Liver (tissue), 3 donors: ENCODE measurements at regions not wholly inside any gene's neighbourhood (a gene's known extent, or its start where the extent isn't known, plus 50 kb on each side); places are given as distances from the start of the nearest gene placed in this dataset.

Experiments used
- ATF3 ChIP-seq: IDR thresholded peaks from 2 replicates; pipeline ENCODE4 v1.6.1; 2016; ENCODE audit warnings: antibody characterized with exemption
- CTCF ChIP-seq: fragments of 150-350 bp; IDR thresholded peaks from 2 replicates; pipeline ENCODE4 v1.5.1; 2017; ENCODE audit warnings: improper control_type of control experiment, low read depth, low read length; ENCODE audit not compliant: missing input control
- FOXA1 ChIP-seq: IDR thresholded peaks from 2 replicates; pipeline ENCODE4 v1.6.1; 2016; ENCODE audit warnings: antibody characterized with exemption
- GABPA ChIP-seq, 2 donors: IDR thresholded peaks in 1 of 2; conservative IDR thresholded peaks in 1 of 2; 2 replicates each; pipeline ENCODE4 v1.6.1; 2016; ENCODE audit warnings: antibody characterized with exemption in 2 of 2, mild to moderate bottlenecking in 1 of 2, moderate library complexity in 1 of 2
- HNF4G ChIP-seq: IDR thresholded peaks from 2 replicates; pipeline ENCODE4 v1.6.1; 2016; ENCODE audit warnings: antibody characterized with exemption
- MAX ChIP-seq: IDR thresholded peaks from 2 replicates; pipeline ENCODE4 v1.6.1; 2016; ENCODE audit warnings: antibody characterized with exemption
- RAD21 ChIP-seq, 2 donors: IDR thresholded peaks; 2 replicates each; pipeline ENCODE4 v1.6.1; 2016; ENCODE audit warnings: antibody characterized with exemption in 2 of 2, mild to moderate bottlenecking in 2 of 2
- RXRA ChIP-seq, 2 donors: IDR thresholded peaks; 2 replicates each; pipeline ENCODE4 v1.6.1; 2017 to 2018; ENCODE audit warnings: antibody characterized with exemption in 2 of 2, mild to moderate bottlenecking in 1 of 2
- SP1 ChIP-seq: IDR thresholded peaks from 2 replicates; pipeline ENCODE4 v1.6.1; 2018; ENCODE audit warnings: antibody characterized with exemption, mild to moderate bottlenecking
- TAF1 ChIP-seq: conservative IDR thresholded peaks from 2 replicates; pipeline ENCODE4 v1.6.1; 2016; ENCODE audit warnings: antibody characterized with exemption, mild to moderate bottlenecking
- YY1 ChIP-seq: IDR thresholded peaks from 2 replicates; pipeline ENCODE4 v1.6.1; 2016; ENCODE audit warnings: antibody characterized with exemption, mild to moderate bottlenecking
- TF ChIP-seq, protein P1 (sequence below): IDR thresholded peaks from 2 replicates; pipeline ENCODE4 v1.6.1; 2016; ENCODE audit warnings: antibody characterized with exemption
- donor health status: healthy.
- donor health status: healthy.

DNA sequence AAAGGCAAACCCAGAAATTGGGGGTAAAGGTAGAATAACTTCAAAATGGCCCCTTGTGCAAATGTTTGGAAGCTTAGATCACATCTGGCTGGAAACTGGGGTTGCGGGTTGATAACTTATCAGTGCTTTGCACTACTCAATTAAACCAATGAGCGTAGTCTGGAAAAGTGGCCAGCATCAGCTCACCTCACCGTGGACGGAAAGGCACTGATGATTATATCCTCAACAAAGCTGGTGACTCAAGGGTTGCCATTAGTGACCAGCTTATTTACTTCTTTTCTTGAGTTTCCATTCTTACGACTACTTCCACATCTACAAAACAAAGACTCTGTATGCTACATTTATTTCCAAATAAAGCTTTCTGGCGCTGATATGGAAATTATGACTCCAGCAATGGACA is 198.5 kb upstream of the HEY2 start:
- TF ChIP-seq HNF4G: no peak
- no peak for TF ChIP-seq CTCF
- no peak for TF ChIP-seq ATF3
- TF ChIP-seq, protein P1, sequence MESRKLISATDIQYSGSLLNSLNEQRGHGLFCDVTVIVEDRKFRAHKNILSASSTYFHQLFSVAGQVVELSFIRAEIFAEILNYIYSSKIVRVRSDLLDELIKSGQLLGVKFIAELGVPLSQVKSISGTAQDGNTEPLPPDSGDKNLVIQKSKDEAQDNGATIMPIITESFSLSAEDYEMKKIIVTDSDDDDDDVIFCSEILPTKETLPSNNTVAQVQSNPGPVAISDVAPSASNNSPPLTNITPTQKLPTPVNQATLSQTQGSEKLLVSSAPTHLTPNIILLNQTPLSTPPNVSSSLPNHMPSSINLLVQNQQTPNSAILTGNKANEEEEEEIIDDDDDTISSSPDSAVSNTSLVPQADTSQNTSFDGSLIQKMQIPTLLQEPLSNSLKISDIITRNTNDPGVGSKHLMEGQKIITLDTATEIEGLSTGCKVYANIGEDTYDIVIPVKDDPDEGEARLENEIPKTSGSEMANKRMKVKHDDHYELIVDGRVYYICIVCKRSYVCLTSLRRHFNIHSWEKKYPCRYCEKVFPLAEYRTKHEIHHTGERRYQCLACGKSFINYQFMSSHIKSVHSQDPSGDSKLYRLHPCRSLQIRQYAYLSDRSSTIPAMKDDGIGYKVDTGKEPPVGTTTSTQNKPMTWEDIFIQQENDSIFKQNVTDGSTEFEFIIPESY: no peak
- TF ChIP-seq FOXA1: no peak
- no peak for TF ChIP-seq TAF1
- no peak for TF ChIP-seq RAD21 (IDR thresholded peaks at IDR 0.05)
- TF ChIP-seq MAX: no peak
- no peak for TF ChIP-seq RXRA (IDR thresholded peaks at IDR 0.05)
- no peak for TF ChIP-seq YY1
- no peak for TF ChIP-seq GABPA (IDR thresholded peaks at IDR 0.05 in 1 of 2, conservative IDR thresholded peaks at IDR 0.05 in 1 of 2)
- TF ChIP-seq SP1: no peak
